GM19035 (cell line): ENCODE measurements at regions not wholly inside any gene's neighbourhood (a gene's known extent, or its start where the extent isn't known, plus 50 kb on each side); places are given as distances from the start of the nearest gene placed in this dataset.

Experiments used
- ATAC-seq: cut with Tn5 transposase; IDR thresholded peaks from one replicate; pipeline ENCODE4 v1.9.1; 2021; ENCODE audit not compliant: unreplicated experiment

GRCh38 chr5:38207343-38207742 is 51.0 kb upstream of the EGFLAM start:
- no peak for ATAC-seq

GRCh38 chr5:38202741-38203140 is 55.6 kb upstream of the EGFLAM start:
- ATAC-seq: no peak

- no peak for ATAC-seq
Observed at GRCh38 chr5:38200872-38201557, 57.3 kb upstream of the EGFLAM start.

- ATAC-seq: no peak
Observed at GRCh38 chr5:38197118-38197517, 61.2 kb upstream of the EGFLAM start.

GRCh38 chr5:38193015-38193581 is 65.3 kb upstream of the EGFLAM start:
- ATAC-seq: no peak

- ATAC-seq: no peak
Observed at GRCh38 chr5:38191693-38192092, 66.7 kb upstream of the EGFLAM start.

- ATAC-seq: no peak
Observed at GRCh38 chr5:38190111-38190510, 68.2 kb upstream of the EGFLAM start.

- ATAC-seq: no peak
Observed at GRCh38 chr5:38189081-38189504, 69.3 kb upstream of the EGFLAM start.

GRCh38 chr5:38188591-38188990 is 69.8 kb upstream of the EGFLAM start:
- no peak for ATAC-seq

- no peak for ATAC-seq
Observed at GRCh38 chr5:38187532-38187931, 70.8 kb upstream of the EGFLAM start.

- no peak for ATAC-seq
Observed at GRCh38 chr5:38184627-38185026, 73.7 kb upstream of the EGFLAM start.

- no peak for ATAC-seq
Observed at GRCh38 chr5:38182991-38183390, 75.4 kb upstream of the EGFLAM start.

- ATAC-seq: no peak
Observed at GRCh38 chr5:38168029-38168428, 90.3 kb upstream of the EGFLAM start.

GRCh38 chr5:38167562-38167996 is 90.8 kb upstream of the EGFLAM start:
- ATAC-seq: no peak

GRCh38 chr5:38166832-38167231 is 91.5 kb upstream of the EGFLAM start:
- ATAC-seq: no peak

- ATAC-seq: no peak
Observed at GRCh38 chr5:38165435-38165834, 92.9 kb upstream of the EGFLAM start.

GRCh38 chr5:38164776-38165399 is 93.5 kb upstream of the EGFLAM start:
- no peak for ATAC-seq

GRCh38 chr5:38163636-38164237 is 94.6 kb upstream of the EGFLAM start:
- no peak for ATAC-seq

GRCh38 chr5:38162625-38163024 is 95.7 kb upstream of the EGFLAM start:
- ATAC-seq: no peak

- ATAC-seq: no peak
Observed at GRCh38 chr5:38157024-38157423, 101.3 kb upstream of the EGFLAM start.

- no peak for ATAC-seq
Observed at GRCh38 chr5:38154615-38155204, 103.6 kb upstream of the EGFLAM start.

GRCh38 chr5:38151878-38152277 is 106.5 kb upstream of the EGFLAM start:
- no peak for ATAC-seq
